ENCODE measurements at regions not wholly inside any gene's neighbourhood (a gene's known extent, or its start where the extent isn't known, plus 50 kb on each side); places are given as distances from the start of the nearest gene placed in this dataset.

DNA sequence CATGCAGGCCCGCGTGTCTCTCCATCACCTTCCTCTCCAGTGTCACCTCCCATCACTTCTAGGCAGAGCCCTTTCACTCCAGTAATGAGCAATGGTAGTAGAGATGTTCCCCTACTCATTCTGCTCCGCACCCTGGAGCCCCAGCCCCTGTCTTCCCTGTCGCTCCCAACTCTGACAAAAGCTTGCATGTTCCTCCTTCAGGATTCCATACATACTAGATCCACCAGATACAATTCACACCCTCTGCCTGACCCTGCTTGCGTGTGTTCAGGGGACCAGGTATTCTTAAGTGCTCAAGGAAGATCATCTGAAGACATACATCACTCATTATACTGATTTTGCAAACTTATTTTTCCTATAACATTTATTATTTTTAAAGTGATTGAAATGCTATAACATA is 222.7 kb downstream of the SNX19 start:
- CTCF ChIA-PET, result no interaction called here
- POLR2A ChIA-PET, result no interaction called here
- Histone ChIP-seq H3K27me3 (replicated peaks in 1 of 2; ENCODE audit: control insufficient read depth in 2 of 2, extremely low read depth in 1 of 2, insufficient read depth in 2 of 2, low read length in 1 of 2) (no peaks in the 10 kb centered on the region), H3K4me3 (ENCODE audit: control insufficient read depth in 1 of 2, extremely low read depth in 1 of 2, low read length in 1 of 2) (no peak overlapping the region), H3K27ac (ENCODE audit: low read length) (no peak overlapping the region), H3K36me3 (ENCODE audit: control insufficient read depth in 2 of 2, extremely low read depth in 1 of 2, insufficient read depth in 1 of 2, low read length in 1 of 2) (no peaks in the 10 kb centered on the region), H3K9me3 (no peaks in the 10 kb centered on the region), H3K4me1 (ENCODE audit: control insufficient read depth in 1 of 2, extremely low read depth in 1 of 2, insufficient read depth in 2 of 2, low read length in 2 of 2) (no peaks in the 10 kb centered on the region)
- ATAC-seq (replicated peaks in 1 of 4) (no peak), DNase-seq (no peak)
- Mint-ChIP-seq H3K4me3 (no peak overlapping the region), H3K36me3 (no peaks in the 10 kb centered on the region), H3K27ac (no peak overlapping the region), H3K4me1 (no peaks in the 10 kb centered on the region), H3K27me3 (peaks cover 3 to 15% of the 10 kb centered on the region in 2 donors), H3K9me3 (peaks cover 0 to 6% (median 0%) of the 10 kb centered on the region in 3 donors)
- no CpG with 5 or more reads among the region's 5 CpGs for WGBS (ENCODE audit: insufficient coverage)

DNA sequence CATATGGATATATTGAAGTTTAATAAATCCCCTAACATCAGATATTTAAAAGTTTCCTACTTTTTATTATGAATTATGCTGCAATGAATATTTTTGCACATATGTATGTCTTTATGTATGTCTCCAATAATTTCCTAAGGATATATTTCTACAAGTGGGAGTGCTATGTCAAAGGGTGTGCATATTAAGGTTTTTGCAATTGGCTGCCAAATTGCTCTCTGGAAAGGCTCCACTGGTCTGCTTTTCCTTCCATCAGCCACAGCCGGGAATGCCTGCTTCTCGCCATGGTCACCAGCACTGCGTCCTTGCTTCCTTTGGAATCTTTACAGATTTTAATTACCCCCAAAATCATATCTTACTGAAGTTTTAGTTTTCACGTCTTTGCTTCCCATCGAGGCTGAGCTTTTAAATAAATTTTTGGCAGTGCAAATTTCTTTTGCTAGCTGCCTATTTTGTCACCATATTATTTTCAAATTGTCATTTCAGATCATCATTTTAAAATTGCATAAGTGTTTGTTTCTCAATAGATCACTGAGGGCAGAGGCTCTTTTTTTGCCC is 221.7 kb downstream of the SNX19 start:
- no peaks in the 10 kb centered on the region for H3K4me1 Mint-ChIP-seq
- no peaks in the 10 kb centered on the region for H3K9me3 ChIP-seq
- H3K4me3 ChIP-seq (ENCODE audit: control insufficient read depth in 1 of 2, extremely low read depth in 1 of 2, low read length in 1 of 2), result no peak overlapping the region
- DNase-seq (no peak), ATAC-seq (replicated peaks in 1 of 4) (no peak)
- no peaks in the 10 kb centered on the region for H3K36me3 ChIP-seq (ENCODE audit: control insufficient read depth in 2 of 2, extremely low read depth in 1 of 2, insufficient read depth in 1 of 2, low read length in 1 of 2)
- H3K27ac Mint-ChIP-seq, result no peak overlapping the region
- peaks cover 0 to 3% (median 0%) of the 10 kb centered on the region in 3 donors for H3K9me3 Mint-ChIP-seq
- H3K36me3 Mint-ChIP-seq, result no peaks in the 10 kb centered on the region
- H3K27me3 Mint-ChIP-seq, result peaks cover 3 to 10% of the 10 kb centered on the region in 2 donors
- CTCF ChIA-PET, result no interaction called here
- H3K4me1 ChIP-seq (ENCODE audit: control insufficient read depth in 1 of 2, extremely low read depth in 1 of 2, insufficient read depth in 2 of 2, low read length in 2 of 2), result no peaks in the 10 kb centered on the region
- H3K27ac ChIP-seq (ENCODE audit: low read length), result no peak overlapping the region
- H3K27me3 ChIP-seq (replicated peaks in 1 of 2; ENCODE audit: control insufficient read depth in 2 of 2, extremely low read depth in 1 of 2, insufficient read depth in 2 of 2, low read length in 1 of 2), result no peaks in the 10 kb centered on the region
- H3K4me3 Mint-ChIP-seq, result no peak overlapping the region
- POLR2A ChIA-PET, result no interaction called here
- WGBS (ENCODE audit: insufficient coverage), result 100% methylated on average over 3 of the region's 5 CpGs

GRCh38 chr11:130698174-130698573 is 218.1 kb downstream of the SNX19 start:
- H3K9me3 ChIP-seq, result no peaks in the 10 kb centered on the region
- Mint-ChIP-seq H3K27me3 (peaks cover 3 to 10% of the 10 kb centered on the region in 2 donors), H3K9me3 (no peaks in the 10 kb centered on the region), H3K36me3 (no peaks in the 10 kb centered on the region), H3K4me1 (no peaks in the 10 kb centered on the region), H3K4me3 (no peak overlapping the region), H3K27ac (no peak overlapping the region)
- H3K36me3 ChIP-seq (ENCODE audit: control insufficient read depth in 2 of 2, extremely low read depth in 1 of 2, insufficient read depth in 1 of 2, low read length in 1 of 2), result no peaks in the 10 kb centered on the region
- ATAC-seq (replicated peaks in 1 of 4) (no peak), DNase-seq (no peak)
- ChIA-PET CTCF (no interaction called here), POLR2A (no interaction called here)
- H3K27me3 ChIP-seq (replicated peaks in 1 of 2; ENCODE audit: control insufficient read depth in 2 of 2, extremely low read depth in 1 of 2, insufficient read depth in 2 of 2, low read length in 1 of 2), result no peaks in the 10 kb centered on the region
- H3K4me3 ChIP-seq (ENCODE audit: control insufficient read depth in 1 of 2, extremely low read depth in 1 of 2, low read length in 1 of 2), result no peak overlapping the region
- no peak overlapping the region for H3K27ac ChIP-seq (ENCODE audit: low read length)
- no peaks in the 10 kb centered on the region for H3K4me1 ChIP-seq (ENCODE audit: control insufficient read depth in 1 of 2, extremely low read depth in 1 of 2, insufficient read depth in 2 of 2, low read length in 2 of 2)
- WGBS (ENCODE audit: insufficient coverage), result 84% methylated on average over 9 of the region's 10 CpGs

DNA sequence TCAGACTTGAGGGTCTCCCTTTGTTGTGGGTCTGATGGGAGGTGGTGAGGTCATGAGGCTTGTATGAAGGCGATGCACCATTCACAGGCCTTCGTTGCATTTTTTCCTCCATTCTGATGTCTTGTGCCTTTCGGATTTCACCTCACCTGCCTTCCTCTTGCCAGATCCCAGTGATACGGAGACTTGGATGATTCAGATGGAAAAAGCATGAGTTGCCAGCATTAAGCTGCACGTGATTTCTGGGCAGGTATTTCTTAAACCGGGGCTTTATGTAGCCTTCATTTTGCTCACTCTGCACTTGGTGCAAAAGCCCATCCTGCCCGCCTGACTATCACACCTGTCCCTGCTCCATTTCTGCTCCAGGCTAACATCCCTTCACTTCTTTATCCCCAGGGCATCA is 216.7 kb downstream of the SNX19 start:
- no peak for ATAC-seq (replicated peaks in 1 of 4)
- peaks cover 7% of the 10 kb centered on the region in 2 donors for H3K27me3 Mint-ChIP-seq
- no peak overlapping the region for H3K4me3 ChIP-seq (ENCODE audit: control insufficient read depth in 1 of 2, extremely low read depth in 1 of 2, low read length in 1 of 2)
- 90% methylated on average over 4 of the region's 7 CpGs for WGBS (ENCODE audit: insufficient coverage)
- no peak overlapping the region for H3K27ac ChIP-seq (ENCODE audit: low read length)
- H3K9me3 ChIP-seq, result no peaks in the 10 kb centered on the region
- POLR2A ChIA-PET, result no interaction called here
- H3K4me1 ChIP-seq (ENCODE audit: control insufficient read depth in 1 of 2, extremely low read depth in 1 of 2, insufficient read depth in 2 of 2, low read length in 2 of 2), result no peaks in the 10 kb centered on the region
- CTCF ChIA-PET, result no interaction called here
- DNase-seq, result no peak
- no peaks in the 10 kb centered on the region for H3K36me3 Mint-ChIP-seq
- no peaks in the 10 kb centered on the region for H3K27me3 ChIP-seq (replicated peaks in 1 of 2; ENCODE audit: control insufficient read depth in 2 of 2, extremely low read depth in 1 of 2, insufficient read depth in 2 of 2, low read length in 1 of 2)
- H3K4me3 Mint-ChIP-seq, result no peak overlapping the region
- no peak overlapping the region for H3K27ac Mint-ChIP-seq
- H3K4me1 Mint-ChIP-seq, result no peaks in the 10 kb centered on the region
- no peaks in the 10 kb centered on the region for H3K36me3 ChIP-seq (ENCODE audit: control insufficient read depth in 2 of 2, extremely low read depth in 1 of 2, insufficient read depth in 1 of 2, low read length in 1 of 2)
- no peaks in the 10 kb centered on the region for H3K9me3 Mint-ChIP-seq

- ChIA-PET POLR2A (no interaction called here), CTCF (no interaction called here)
- H3K27ac Mint-ChIP-seq, result no peak overlapping the region
- ATAC-seq (replicated peaks in 1 of 4) (no peak), DNase-seq (no peak)
- no peaks in the 10 kb centered on the region for H3K9me3 Mint-ChIP-seq
- H3K4me1 Mint-ChIP-seq, result no peaks in the 10 kb centered on the region
- Histone ChIP-seq H3K9me3 (no peaks in the 10 kb centered on the region), H3K27me3 (replicated peaks in 1 of 2; ENCODE audit: control insufficient read depth in 2 of 2, extremely low read depth in 1 of 2, insufficient read depth in 2 of 2, low read length in 1 of 2) (peaks cover 0 to under 1% of the 10 kb centered on the region in 2 experiments), H3K4me1 (ENCODE audit: control insufficient read depth in 1 of 2, extremely low read depth in 1 of 2, insufficient read depth in 2 of 2, low read length in 2 of 2) (no peaks in the 10 kb centered on the region), H3K27ac (ENCODE audit: low read length) (no peak overlapping the region), H3K4me3 (ENCODE audit: control insufficient read depth in 1 of 2, extremely low read depth in 1 of 2, low read length in 1 of 2) (no peak overlapping the region), H3K36me3 (ENCODE audit: control insufficient read depth in 2 of 2, extremely low read depth in 1 of 2, insufficient read depth in 1 of 2, low read length in 1 of 2) (no peaks in the 10 kb centered on the region)
- peaks cover 3 to 7% of the 10 kb centered on the region in 2 donors for H3K27me3 Mint-ChIP-seq
- H3K36me3 Mint-ChIP-seq, result no peaks in the 10 kb centered on the region
- H3K4me3 Mint-ChIP-seq, result no peak overlapping the region
Measured at GRCh38 chr11:130700092-130700491, 216.2 kb downstream of the SNX19 start.

- WGBS (ENCODE audit: insufficient coverage), result 82% methylated on average over 3 of the region's 9 CpGs
- DNase-seq (no peak), ATAC-seq (replicated peaks in 1 of 4) (no peak)
- Mint-ChIP-seq H3K9me3 (no peaks in the 10 kb centered on the region), H3K27me3 (peaks cover 10 to 14% of the 10 kb centered on the region in 2 donors), H3K4me3 (no peak overlapping the region), H3K4me1 (no peaks in the 10 kb centered on the region), H3K36me3 (no peaks in the 10 kb centered on the region), H3K27ac (no peak overlapping the region)
- H3K27me3 ChIP-seq (replicated peaks in 1 of 2; ENCODE audit: control insufficient read depth in 2 of 2, extremely low read depth in 1 of 2, insufficient read depth in 2 of 2, low read length in 1 of 2), result peaks cover 0 to 4% of the 10 kb centered on the region in 2 experiments
- no peaks in the 10 kb centered on the region for H3K9me3 ChIP-seq
- ChIA-PET POLR2A (no interaction called here), CTCF (no interaction called here)
- no peak overlapping the region for H3K27ac ChIP-seq (ENCODE audit: low read length)
- H3K4me3 ChIP-seq (ENCODE audit: control insufficient read depth in 1 of 2, extremely low read depth in 1 of 2, low read length in 1 of 2), result no peak overlapping the region
- no peaks in the 10 kb centered on the region for H3K4me1 ChIP-seq (ENCODE audit: control insufficient read depth in 1 of 2, extremely low read depth in 1 of 2, insufficient read depth in 2 of 2, low read length in 2 of 2)
- no peaks in the 10 kb centered on the region for H3K36me3 ChIP-seq (ENCODE audit: control insufficient read depth in 2 of 2, extremely low read depth in 1 of 2, insufficient read depth in 1 of 2, low read length in 1 of 2)
Measured at GRCh38 chr11:130703489-130704190, 212.6 kb downstream of the SNX19 start.
